SK-N-MC (cell line): ENCODE measurements at regions not wholly inside any gene's neighbourhood (a gene's known extent, or its start where the extent isn't known, plus 50 kb on each side); places are given as distances from the start of the nearest gene placed in this dataset.

Experiments
- EZH2 ChIP-seq: fragments of 200-600 bp; sonication (generic); IDR thresholded peaks from one replicate; pipeline ENCODE4 v1.6.1; 2017; ENCODE audit warnings: antibody characterized with exemption
- POLR2AphosphoS5 ChIP-seq: IDR thresholded peaks from 2 replicates; pipeline ENCODE4 v1.6.1; 2012; ENCODE audit warnings: mild to moderate bottlenecking, low read depth, low read length, borderline replicate concordance

- TF ChIP-seq EZH2 (no peak), POLR2AphosphoS5 (no peak)
These were observed 988.4 kb downstream of the FLRT2 start for GRCh38 chr14:86518298-86518697.
